ENCODE measurements at regions not wholly inside any gene's neighbourhood (a gene's known extent, or its start where the extent isn't known, plus 50 kb on each side); places are given as distances from the start of the nearest gene placed in this dataset.

- H3K56ac ChIP-seq (replicated peaks; ENCODE audit: insufficient read length, low read depth, low read length) = no peak overlapping the region
- H3K79me1 ChIP-seq (ENCODE audit: low read depth, low read length) = no peaks in the 10 kb centered on the region
- H4K5ac ChIP-seq (ENCODE audit: insufficient read length, low read depth, low read length) = no peak overlapping the region
- FAIRE-seq = no peak
- H3K79me2 ChIP-seq (ENCODE audit: control insufficient read depth in 1 of 2, insufficient read depth in 2 of 2, low read length in 2 of 2) = no peaks in the 10 kb centered on the region
- ChIA-PET POLR2A (ENCODE audit: partially characterized antibody) (no interaction called here), CTCF (ENCODE audit: partially characterized antibody) (interaction anchor here (0.9 to 2.7 kb wide), 2 partner anchors 8 to 10 kb away, joined by 3 to 11 read pairs; no protein-coding TSS in a partner anchor)
- no peak overlapping the region for H2BK5ac ChIP-seq (ENCODE audit: low read depth, low read length)
- H3K23ac ChIP-seq (ENCODE audit: insufficient read length) = no peak overlapping the region
- no peak overlapping the region for H2AFZ ChIP-seq (ENCODE audit: low read length)
- no peak overlapping the region for H3K27ac ChIP-seq (ENCODE audit: low read depth, low read length)
- no peak for DNase-seq (ENCODE audit: low read depth in 1 of 2, low spot score in 2 of 2)
- no peak overlapping the region for H3K18ac ChIP-seq (ENCODE audit: extremely low read depth, low read length)
- H3K4ac ChIP-seq (replicated peaks; ENCODE audit: insufficient read length, low read depth, low read length) = no peak overlapping the region
- H3K14ac ChIP-seq (ENCODE audit: insufficient read length) = no peak overlapping the region
- no peak overlapping the region for H4K8ac ChIP-seq (ENCODE audit: extremely low read depth, insufficient read depth, low read length)
- no peak overlapping the region for H2AK5ac ChIP-seq (ENCODE audit: low read depth, low read length)
- H2BK120ac ChIP-seq (replicated peaks; ENCODE audit: low read depth, low read length) = no peak overlapping the region
- no peak overlapping the region for H2BK15ac ChIP-seq (ENCODE audit: low read length)
- no peaks in the 10 kb centered on the region for H3K36me3 ChIP-seq (ENCODE audit: control insufficient read depth in 2 of 4, insufficient read depth in 4 of 4, low read length in 3 of 4)
- no peak overlapping the region for H2BK20ac ChIP-seq (ENCODE audit: low read length)
- no peak overlapping the region for H3K9ac ChIP-seq (replicated peaks in 1 of 4; ENCODE audit: extremely low read depth in 1 of 4, low read depth in 3 of 4, low read length in 3 of 4)
- no peak overlapping the region for H3K4me3 ChIP-seq (ENCODE audit: extremely low read depth in 1 of 4, insufficient read depth in 2 of 4, low read depth in 3 of 4, low read length in 4 of 4)
- H2BK12ac ChIP-seq (ENCODE audit: low read depth, low read length) = no peak overlapping the region
- no peak overlapping the region for H4K91ac ChIP-seq (replicated peaks; ENCODE audit: insufficient read length, low read length)
- H4K20me1 ChIP-seq (replicated peaks in 1 of 2; ENCODE audit: control insufficient read depth in 1 of 2, insufficient read depth in 2 of 2, low read length in 2 of 2) = peaks cover 0 to 1% of the 10 kb centered on the region in 2 experiments
- no peak overlapping the region for H3K4me2 ChIP-seq (ENCODE audit: insufficient read depth in 1 of 2, low read depth in 2 of 2, low read length in 2 of 2)
- no peaks in the 10 kb centered on the region for H3K9me3 ChIP-seq (ENCODE audit: insufficient read depth in 2 of 2, low read depth in 1 of 2, low read length in 1 of 2)
- H3K27me3 ChIP-seq (replicated peaks in 1 of 4; ENCODE audit: control insufficient read depth in 3 of 4, extremely low read depth in 1 of 4, insufficient read depth in 3 of 4, low read length in 3 of 4) = no peaks in the 10 kb centered on the region
- no peaks in the 10 kb centered on the region for H3K4me1 ChIP-seq (replicated peaks in 1 of 4; ENCODE audit: control insufficient read depth in 3 of 4, insufficient read depth in 4 of 4, low read length in 3 of 4)
- no peaks in the 10 kb centered on the region for H3K23me2 ChIP-seq (ENCODE audit: low read depth, low read length)
- TF ChIP-seq BCL11A (IDR thresholded peaks at IDR 0.05; ENCODE audit: low read depth in 2 of 2, low read length in 2 of 2) (no peak), CHD2 (IDR thresholded peaks at IDR 0.05; ENCODE audit: low read length) (no peak)
These were observed 434.5 kb downstream of the CAAP1 start for GRCh38 chr9:26458054-26458453.
